GM23248 (cell line): ENCODE measurements at regions not wholly inside any gene's neighbourhood (a gene's known extent, or its start where the extent isn't known, plus 50 kb on each side); places are given as distances from the start of the nearest gene placed in this dataset.

Experiments used
- EZH2 ChIP-seq: fragments of 200-600 bp; sonication (generic); IDR thresholded peaks from 2 replicates; pipeline ENCODE4 v1.6.1; 2018; ENCODE audit warnings: antibody characterized with exemption, mild to moderate bottlenecking; ENCODE audit not compliant: insufficient read depth, poor library complexity, severe bottlenecking
- EZH2phosphoT487 ChIP-seq: fragments of 200-600 bp; sonication (generic); IDR thresholded peaks from 2 replicates; pipeline ENCODE4 v1.6.1; 2018; ENCODE audit warnings: antibody characterized with exemption, moderate library complexity, mild to moderate bottlenecking, low read depth; ENCODE audit not compliant: insufficient read depth

DNA sequence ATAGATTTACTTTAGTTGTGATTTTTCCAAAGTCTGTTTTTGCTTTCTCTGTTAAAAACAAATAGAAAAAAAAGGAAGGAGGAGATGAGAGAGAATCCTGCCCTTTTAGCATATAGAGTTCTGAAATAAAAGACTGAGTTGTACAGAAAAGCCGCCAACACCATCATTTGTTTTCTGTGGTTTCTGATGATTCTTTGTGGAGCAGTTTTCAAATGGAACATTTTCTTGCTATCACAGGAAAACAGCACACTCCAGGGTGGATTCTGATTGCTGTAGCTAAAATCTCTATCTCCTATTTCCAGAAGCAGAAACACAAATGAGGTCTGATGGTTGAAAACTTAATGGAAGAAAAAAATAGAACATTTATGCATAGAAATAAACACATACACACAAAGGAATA lies 144.6 kb upstream of the L3MBTL4 start:
- TF ChIP-seq EZH2 (no peak), EZH2phosphoT487 (no peak)
